HG03025 (cell line): ENCODE measurements at regions not wholly inside any gene's neighbourhood (a gene's known extent, or its start where the extent isn't known, plus 50 kb on each side); places are given as distances from the start of the nearest gene placed in this dataset.

Source experiments
- ATAC-seq: cut with Tn5 transposase; IDR thresholded peaks from one replicate; pipeline ENCODE4 v1.9.1; 2021; ENCODE audit warnings: mild to moderate bottlenecking, moderate library complexity; ENCODE audit not compliant: unreplicated experiment, low FRiP score

GRCh38 chr13:103291798-103292572, 225.8 kb upstream of the SLC10A2 start:
- no peak for ATAC-seq

- ATAC-seq, result no peak
Observed at GRCh38 chr13:103291226-103291625, 225.0 kb upstream of the SLC10A2 start.

- no peak for ATAC-seq
Observed at GRCh38 chr13:103289681-103290080, 223.5 kb upstream of the SLC10A2 start.

- no peak for ATAC-seq
Observed at GRCh38 chr13:103288114-103288513, 221.9 kb upstream of the SLC10A2 start.

- no peak for ATAC-seq
Observed at GRCh38 chr13:103287659-103288058, 221.4 kb upstream of the SLC10A2 start.

GRCh38 chr13:103284466-103284865, 218.2 kb upstream of the SLC10A2 start:
- no peak for ATAC-seq

GRCh38 chr13:103283451-103283820, 217.2 kb upstream of the SLC10A2 start:
- ATAC-seq, result no peak

GRCh38 chr13:103282571-103283450, 216.6 kb upstream of the SLC10A2 start:
- no peak for ATAC-seq

- no peak for ATAC-seq
Observed at GRCh38 chr13:103277959-103278694, 211.9 kb upstream of the SLC10A2 start.

GRCh38 chr13:103276775-103277498, 210.7 kb upstream of the SLC10A2 start:
- ATAC-seq, result peak; percentile 85

- no peak for ATAC-seq
Observed at GRCh38 chr13:103275722-103276121, 209.5 kb upstream of the SLC10A2 start.

- no peak for ATAC-seq
Observed at GRCh38 chr13:103275081-103275480, 208.9 kb upstream of the SLC10A2 start.

GRCh38 chr13:103273825-103274224, 207.6 kb upstream of the SLC10A2 start:
- no peak for ATAC-seq

GRCh38 chr13:103272770-103273169, 206.6 kb upstream of the SLC10A2 start:
- peak; percentile 52 for ATAC-seq

- no peak for ATAC-seq
Observed at GRCh38 chr13:103263448-103263847, 197.2 kb upstream of the SLC10A2 start.

GRCh38 chr13:103255587-103256301, 189.5 kb upstream of the SLC10A2 start:
- ATAC-seq, result no peak

GRCh38 chr13:103250071-103250470, 183.9 kb upstream of the SLC10A2 start:
- ATAC-seq, result no peak

- ATAC-seq, result no peak
Observed at GRCh38 chr13:103246581-103247200, 180.5 kb upstream of the SLC10A2 start.

- ATAC-seq, result no peak
Observed at GRCh38 chr13:103243495-103243894, 177.3 kb upstream of the SLC10A2 start.
